K562 (cell line): ENCODE measurements at regions not wholly inside any gene's neighbourhood (a gene's known extent, or its start where the extent isn't known, plus 50 kb on each side); places are given as distances from the start of the nearest gene placed in this dataset.

Experiments used
- ATAC-seq: fragments of 200-7000 bp; cut with Tn5 transposase; 3 replicates; pipeline ENCODE4 v1.9.1; 2020; ENCODE audit warnings: moderate library complexity
- BruUV-seq: library from RNA; stranded (reverse); fragments of 400-500 nt; replicated peaks from 2 replicates; lab custom pipeline; 2021; lab: Mats Ljungman, UMichigan
- CTCF ChIA-PET: fragments of 300-600 bp; formaldehyde crosslinking; extraction: SDS; loops from one replicate; lab custom pipeline; 2021; ENCODE audit warnings: low intra/inter-chr PET ratio; lab: Yijun Ruan, JAX
- POLR2A ChIA-PET: fragments of 300-600, 350-650 bp; sonication (Branson Sonifier 250); formaldehyde crosslinking; extraction: SDS; loops from one replicate; lab custom pipeline; 2021; ENCODE audit warnings: antibody characterized with exemption, inconsistent platforms; lab: Yijun Ruan, JAX
- DNase-seq, 4 experiments: peaks; one replicate each; pipeline versions ENCODE4 v3.0.0 to v3.0.0-alpha.2; 2011 to 2018; ENCODE audit warnings: low spot score in 3 of 4, mixed read lengths in 3 of 4; ENCODE audit errors: extremely low read depth in 1 of 4
- FAIRE-seq: peaks from 2 replicates; lab custom pipeline; 2011; peaks lifted over from hg19 to GRCh38; lab: Jason Lieb, UNC
- H2AFZ ChIP-seq: 2 replicates; pipeline ENCODE4 v1.6.0; 2011; ENCODE audit warnings: low read depth, low read length, control low read depth, inconsistent platforms
- H3K27ac ChIP-seq: fragments of 200-600 bp; 3 replicates; pipeline ENCODE4 v1.8.0; 2011; ENCODE audit warnings: low read depth, mild to moderate bottlenecking, control low read depth, inconsistent platforms, low read length, moderate library complexity, mixed read lengths; ENCODE audit errors: extremely low read depth
- H3K27me3 ChIP-seq, 2 experiments: fragments of 300-600 bp in 1 of 2; 2 replicates in 1 of 2; 3 replicates in 1 of 2; pipeline versions ENCODE4 v1.6.0 to v1.8.0; 2011; ENCODE audit warnings: inconsistent platforms in 2 of 2, low read length in 2 of 2, mild to moderate bottlenecking in 1 of 2, mixed read lengths in 1 of 2, moderate library complexity in 1 of 2; ENCODE audit not compliant: control insufficient read depth in 2 of 2, insufficient read depth in 2 of 2
- H3K36me3 ChIP-seq: fragments of 300-600 bp; 3 replicates; pipeline ENCODE4 v1.8.0; 2011; ENCODE audit warnings: mild to moderate bottlenecking, low read length, inconsistent platforms; ENCODE audit not compliant: control insufficient read depth, insufficient read depth
- H3K4me1 ChIP-seq, 2 experiments: fragments of 200-600 bp in 1 of 2; replicated peaks in 1 of 2; 2 replicates in 1 of 2; 3 replicates in 1 of 2; pipeline versions ENCODE4 v1.5.1 to v1.8.0; 2011; ENCODE audit warnings: inconsistent platforms in 2 of 2, low read length in 2 of 2, mild to moderate bottlenecking in 1 of 2, mixed read lengths in 1 of 2, moderate library complexity in 1 of 2; ENCODE audit not compliant: control insufficient read depth in 2 of 2, insufficient read depth in 2 of 2
- H3K4me2 ChIP-seq: 2 replicates; pipeline ENCODE4 v1.6.1; 2011; ENCODE audit warnings: low read length, control low read depth, inconsistent platforms, mixed read lengths; ENCODE audit not compliant: insufficient read depth
- H3K4me3 ChIP-seq: fragments of 200-600 bp; sonication (generic), shearing (Covaris generic); 2 replicates; pipeline ENCODE4 v1.5.1; 2016; ENCODE audit warnings: control low read depth, inconsistent platforms
- H3K79me2 ChIP-seq: fragments of 200-600 bp; 3 replicates; pipeline ENCODE4 v1.8.0; 2011; ENCODE audit warnings: low read length, inconsistent platforms; ENCODE audit not compliant: control insufficient read depth, insufficient read depth
- H3K9ac ChIP-seq, 2 experiments: 2 replicates each; pipeline versions ENCODE4 v1.6.0 to v1.6.1; 2011; ENCODE audit warnings: low read depth in 2 of 2, low read length in 2 of 2, control low read depth in 1 of 2, inconsistent platforms in 1 of 2, mild to moderate bottlenecking in 1 of 2, mixed read lengths in 1 of 2; ENCODE audit not compliant: insufficient read depth in 1 of 2
- H3K9me1 ChIP-seq: one replicate; pipeline ENCODE4 v1.6.0; 2011; ENCODE audit warnings: inconsistent platforms, mild to moderate bottlenecking, low read length, moderate library complexity; ENCODE audit not compliant: control insufficient read depth, insufficient read depth
- H3K9me3 ChIP-seq: replicated peaks from 2 replicates; pipeline ENCODE4 v1.5.1; 2011; ENCODE audit warnings: low read depth, low read length, inconsistent platforms; ENCODE audit not compliant: control insufficient read depth, insufficient read depth
- H4K20me1 ChIP-seq: replicated peaks from 2 replicates; pipeline ENCODE4 v1.6.1; 2011; ENCODE audit warnings: low read length, inconsistent platforms, mixed read lengths; ENCODE audit not compliant: control insufficient read depth, insufficient read depth
- ATF3 ChIP-seq, 2 experiments: fragments of 450-650 bp in 1 of 2; sonication (generic) in 1 of 2; formaldehyde crosslinking in 1 of 2; IDR thresholded peaks in 1 of 2; conservative IDR thresholded peaks in 1 of 2; 2 replicates each; pipeline versions ENCODE4 v1.6.1 to v1.8.1; 2016 to 2023; ENCODE audit warnings: mild to moderate bottlenecking in 2 of 2, moderate library complexity in 2 of 2, inconsistent platforms in 1 of 2, missing genetic modification reagents in 1 of 2
- CEBPB ChIP-seq: fragments of 450-650 bp; IDR thresholded peaks from 2 replicates; pipeline ENCODE4 v1.6.1; 2016; ENCODE audit warnings: missing genetic modification characterization, missing compliant biosample characterization
- CEBPG ChIP-seq, 3 experiments: fragments of 200-800 bp in 1 of 3; sonication (Bioruptor generic) in 1 of 3; sonication (generic) in 1 of 3; formaldehyde crosslinking in 1 of 3; IDR thresholded peaks in 2 of 3; conservative IDR thresholded peaks in 1 of 3; 2 replicates each; pipeline versions ENCODE4 v1.6.1 to v1.8.0; 2016 to 2022; ENCODE audit warnings: missing compliant biosample characterization in 2 of 3, missing genetic modification characterization in 2 of 3, mild to moderate bottlenecking in 1 of 3, missing genetic modification reagents in 1 of 3
- NCOA6 ChIP-seq: fragments of 450-650 bp; IDR thresholded peaks from 2 replicates; pipeline ENCODE4 v1.6.1; 2017; ENCODE audit warnings: mild to moderate bottlenecking
- RAD51 ChIP-seq: fragments of 450-650 bp; IDR thresholded peaks from 2 replicates; pipeline ENCODE4 v1.7.1; 2016; ENCODE audit warnings: low read depth, mild to moderate bottlenecking, borderline replicate concordance
- ZNF77 ChIP-seq: fragments of 250-450 bp; sonication (Bioruptor Pico); IDR thresholded peaks from 2 replicates; pipeline ENCODE4 v1.5.0; 2020
- WGBS: fragments of 100-300 bp; shearing (Covaris generic); methylation state at CpG from one replicate; pipeline ENCODE4 v1.1.6; 2016; ENCODE audit warnings: low coverage, mixed read lengths; ENCODE audit not compliant: insufficient coverage; ENCODE audit errors: missing lambda C conversion rate; 5-methylcytosine and 5-hydroxymethylcytosine counted together
- in situ Hi-C: fragments of 300-500 bp; cut with MboI; formaldehyde crosslinking; loops from 4 replicates; pipeline ENCODE4 v1.15.0; 2018; ENCODE audit warnings: inconsistent platforms, mixed read lengths
- intact Hi-C: fragments of 100-400 bp; cut with micrococcal nuclease; formaldehyde crosslinking; loops from 2 replicates; pipeline ENCODE4 v1.14.2; 2022
- TF ChIP-seq, protein P1 (sequence below): fragments of 450-650 bp; formaldehyde crosslinking; IDR thresholded peaks from 2 replicates; pipeline ENCODE4 v1.4.0; 2022; ENCODE audit warnings: mild to moderate bottlenecking, moderate library complexity

DNA sequence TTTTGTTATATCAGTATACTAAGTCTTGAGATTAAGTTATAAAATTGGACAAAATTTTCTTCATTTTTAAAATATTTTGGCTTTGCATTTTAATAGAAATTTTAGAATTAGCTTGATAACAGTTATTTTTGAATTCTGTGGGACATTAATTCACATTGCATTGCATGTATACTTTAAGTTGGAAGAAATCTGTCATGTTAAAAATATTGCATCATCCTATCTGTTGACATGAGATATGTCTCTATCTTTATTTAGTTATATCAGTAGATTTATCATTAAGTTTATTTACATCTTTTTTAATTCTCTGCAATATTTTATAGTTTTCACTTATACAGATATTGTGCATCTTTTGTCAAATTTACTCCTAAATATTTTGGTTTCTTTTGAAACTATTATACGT is 904.6 kb upstream of the NR2F2 start:
- CTCF ChIA-PET: no interaction called here
- no peaks in the 10 kb centered on the region for H3K4me1 ChIP-seq

More for the DNA sequence above, 904.6 kb upstream of the NR2F2 start:
- DNase-seq (no peak), ATAC-seq (no peak), FAIRE-seq (no peak)
- in situ Hi-C loops: no loop called here
- Histone ChIP-seq H3K4me3 (no peak overlapping the region), H3K9me3 (no peaks in the 10 kb centered on the region; the same call in 1 of the 2 replicates), H4K20me1 (no peaks in the 10 kb centered on the region), H3K36me3 (no peaks in the 10 kb centered on the region), H3K4me2 (no peak overlapping the region), H3K27me3 (no peaks in the 10 kb centered on the region)
- no TSS peak for BruUV-seq
- TF ChIP-seq CEBPG (CRISPR knock-in tag; IDR thresholded peaks at IDR 0.05) (no peak), CEBPG (tag; conservative IDR thresholded peaks at IDR 0.05 in 1 of 2, IDR thresholded peaks at IDR 0.05 in 1 of 2) (peak; percentile 68 to 93), CEBPB (tag) (peak; percentile 56; the same call in 1 of the 2 replicates), NCOA6 (no peak), RAD51 (no peak), ZNF77 (CRISPR knock-in tag) (no peak), ATF3 (IDR thresholded peaks at IDR 0.05) (peak; percentile 68; the same call in 1 of the 2 replicates), ATF3 (CRISPR knock-in tag; conservative IDR thresholded peaks at IDR 0.05) (no peak)
- TF ChIP-seq, protein P1, sequence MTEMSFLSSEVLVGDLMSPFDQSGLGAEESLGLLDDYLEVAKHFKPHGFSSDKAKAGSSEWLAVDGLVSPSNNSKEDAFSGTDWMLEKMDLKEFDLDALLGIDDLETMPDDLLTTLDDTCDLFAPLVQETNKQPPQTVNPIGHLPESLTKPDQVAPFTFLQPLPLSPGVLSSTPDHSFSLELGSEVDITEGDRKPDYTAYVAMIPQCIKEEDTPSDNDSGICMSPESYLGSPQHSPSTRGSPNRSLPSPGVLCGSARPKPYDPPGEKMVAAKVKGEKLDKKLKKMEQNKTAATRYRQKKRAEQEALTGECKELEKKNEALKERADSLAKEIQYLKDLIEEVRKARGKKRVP (CRISPR knock-in tag): peak; percentile 50; the same call in 1 of the 2 replicates
- TF ChIP-seq, all 486 proteins: peak for 4
- Histone ChIP-seq H3K9me1 (no peaks in the 10 kb centered on the region), H3K27ac (no peak overlapping the region), H3K9ac (no peak overlapping the region), H2AFZ (no peak overlapping the region), H3K79me2 (no peaks in the 10 kb centered on the region)
- intact Hi-C loops: no loop called here
- 9% methylated on average over 1 of the region's 1 CpG for WGBS
- POLR2A ChIA-PET: no interaction called here
